ENCODE measurements at regions not wholly inside any gene's neighbourhood (a gene's known extent, or its start where the extent isn't known, plus 50 kb on each side); places are given as distances from the start of the nearest gene placed in this dataset.

DNA sequence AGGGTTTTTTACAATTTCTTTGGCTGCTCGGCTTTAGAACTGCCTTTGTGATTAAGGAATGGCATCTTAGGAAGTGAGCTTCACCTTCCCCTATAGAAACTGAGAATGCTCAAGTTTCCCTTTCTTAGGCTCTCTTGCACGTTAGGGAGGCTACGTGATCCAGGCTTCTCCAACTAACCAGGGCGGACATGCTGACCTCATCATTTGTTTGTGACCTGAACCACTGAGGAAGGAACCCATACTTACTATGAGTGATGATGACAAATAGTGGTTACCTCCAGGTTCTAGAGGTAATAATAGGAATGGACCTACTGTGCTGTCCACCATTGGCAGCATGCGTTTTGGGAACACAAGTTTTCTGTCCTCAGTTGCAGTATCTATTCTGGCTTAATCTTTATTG, 645.8 kb downstream of the C6orf118 start:
- TF ChIP-seq, protein P1, sequence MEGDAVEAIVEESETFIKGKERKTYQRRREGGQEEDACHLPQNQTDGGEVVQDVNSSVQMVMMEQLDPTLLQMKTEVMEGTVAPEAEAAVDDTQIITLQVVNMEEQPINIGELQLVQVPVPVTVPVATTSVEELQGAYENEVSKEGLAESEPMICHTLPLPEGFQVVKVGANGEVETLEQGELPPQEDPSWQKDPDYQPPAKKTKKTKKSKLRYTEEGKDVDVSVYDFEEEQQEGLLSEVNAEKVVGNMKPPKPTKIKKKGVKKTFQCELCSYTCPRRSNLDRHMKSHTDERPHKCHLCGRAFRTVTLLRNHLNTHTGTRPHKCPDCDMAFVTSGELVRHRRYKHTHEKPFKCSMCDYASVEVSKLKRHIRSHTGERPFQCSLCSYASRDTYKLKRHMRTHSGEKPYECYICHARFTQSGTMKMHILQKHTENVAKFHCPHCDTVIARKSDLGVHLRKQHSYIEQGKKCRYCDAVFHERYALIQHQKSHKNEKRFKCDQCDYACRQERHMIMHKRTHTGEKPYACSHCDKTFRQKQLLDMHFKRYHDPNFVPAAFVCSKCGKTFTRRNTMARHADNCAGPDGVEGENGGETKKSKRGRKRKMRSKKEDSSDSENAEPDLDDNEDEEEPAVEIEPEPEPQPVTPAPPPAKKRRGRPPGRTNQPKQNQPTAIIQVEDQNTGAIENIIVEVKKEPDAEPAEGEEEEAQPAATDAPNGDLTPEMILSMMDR (IDR thresholded peaks at IDR 0.05) = no peak
- TF ChIP-seq POLR2A (IDR thresholded peaks at IDR 0.05) = no peak
- no peak for TF ChIP-seq EP300 (IDR thresholded peaks at IDR 0.05; ENCODE audit: low read depth)
- TF ChIP-seq POLR2AphosphoS5 (IDR thresholded peaks at IDR 0.05) = no peak
